Esophagus muscularis mucosa (tissue), 4 donors: ENCODE measurements at regions not wholly inside any gene's neighbourhood (a gene's known extent, or its start where the extent isn't known, plus 50 kb on each side); places are given as distances from the start of the nearest gene placed in this dataset.

Experiments
- DNase-seq: peaks from one replicate; pipeline ENCODE4 v3.0.0-alpha.2; 2017; ENCODE audit errors: extremely low spot score
- H3K27ac ChIP-seq, 4 donors: fragments of 200-600 bp; sonication (generic); replicated peaks in 1 of 4; 1 replicate in 3 of 4; 2 replicates in 1 of 4; pipeline ENCODE4 v1.5.1; 2016 to 2019; ENCODE audit warnings: mild to moderate bottlenecking in 1 of 4
- H3K27me3 ChIP-seq, 4 donors: fragments of 200-600 bp; sonication (generic); one replicate each; pipeline versions ENCODE4 v1.5.1 to v1.6.0; 2016 to 2019
- H3K36me3 ChIP-seq, 4 donors: fragments of 200-600 bp; sonication (generic); one replicate each; pipeline ENCODE4 v1.5.1; 2016 to 2019
- H3K4me1 ChIP-seq, 4 donors: fragments of 200-600 bp; sonication (generic); one replicate each; pipeline ENCODE4 v1.5.1; 2016 to 2019
- H3K4me3 ChIP-seq, 4 donors: fragments of 200-600 bp; sonication (generic); 1 replicate in 2 of 4; 2 replicates in 2 of 4; pipeline ENCODE4 v1.5.1; 2016 to 2019; ENCODE audit warnings: mild to moderate bottlenecking in 4 of 4, moderate library complexity in 1 of 4
- H3K9me3 ChIP-seq, 4 donors: fragments of 200-600 bp; sonication (generic); 1 replicate in 3 of 4; 2 replicates in 1 of 4; pipeline ENCODE4 v1.5.1; 2016 to 2019
- CTCF ChIP-seq, 3 experiments: fragments of 200-600 bp in 2 of 3; fragments of 450-650 bp in 1 of 3; sonication (generic) in 2 of 3; IDR thresholded peaks; one replicate each; pipeline ENCODE4 v1.5.1; 2017 to 2019; ENCODE audit warnings: antibody characterized with exemption in 3 of 3, mild to moderate bottlenecking in 2 of 3, moderate library complexity in 1 of 3
- EP300 ChIP-seq: sonication (generic); formaldehyde crosslinking; IDR thresholded peaks from one replicate; pipeline ENCODE4 v1.6.1; 2017; ENCODE audit warnings: antibody characterized with exemption
- POLR2A ChIP-seq: fragments of 450-650 bp; IDR thresholded peaks from one replicate; pipeline ENCODE4 v1.6.1; 2017; ENCODE audit warnings: antibody characterized with exemption, moderate library complexity, mild to moderate bottlenecking, low read depth
- POLR2AphosphoS5 ChIP-seq, 2 donors: sonication (generic); formaldehyde crosslinking; IDR thresholded peaks; one replicate each; pipeline ENCODE4 v1.6.1; 2017; ENCODE audit warnings: antibody characterized with exemption in 2 of 2
- WGBS: methylation state at CpG from one replicate; pipeline ENCODE4 v1.1.5; 2018; 5-methylcytosine and 5-hydroxymethylcytosine counted together
- intact Hi-C: fragments of 100-400 bp; cut with DNase I; formaldehyde crosslinking; loops from one replicate; pipeline ENCODE4 v1.15.1; 2023

DNA sequence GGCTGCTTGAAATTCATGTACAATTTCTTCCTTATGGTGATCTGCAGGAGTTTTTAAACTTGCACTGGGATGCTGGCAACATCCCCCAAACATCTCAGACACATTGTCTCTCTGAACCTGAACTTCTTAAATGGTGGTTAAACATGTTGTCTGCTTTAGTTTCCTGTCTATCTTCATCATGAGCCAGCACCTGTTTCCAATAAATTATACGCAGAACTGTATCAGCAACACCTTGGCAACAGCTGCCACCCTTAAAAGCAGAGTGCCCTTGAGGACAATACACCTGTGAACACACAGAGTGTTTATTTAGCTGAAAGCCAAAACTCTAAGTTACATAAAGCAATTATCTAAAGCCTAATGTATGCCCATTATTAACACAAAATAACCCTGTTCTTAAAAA, 242.9 kb downstream of the WNT5A start:
- H3K4me1 ChIP-seq = no peaks in the 10 kb centered on the region
- H3K36me3 ChIP-seq = no peaks in the 10 kb centered on the region
- H3K9me3 ChIP-seq = no peaks in the 10 kb centered on the region
- peak; percentile 62 for DNase-seq
- H3K27me3 ChIP-seq = no peaks in the 10 kb centered on the region
- WGBS = 84% methylated on average over 1 of the region's 1 CpG
- intact Hi-C loops = no loop called here
- H3K4me3 ChIP-seq = no peak overlapping the region
- TF ChIP-seq EP300 (no peak), POLR2AphosphoS5 (IDR thresholded peaks at IDR 0.05) (no peak)
- no peak overlapping the region for H3K27ac ChIP-seq

GRCh38 chr3:55243678-55244077, 243.4 kb downstream of the WNT5A start:
- TF ChIP-seq POLR2A = no peak
- no peak for TF ChIP-seq POLR2AphosphoS5 (IDR thresholded peaks at IDR 0.05)
- TF ChIP-seq CTCF (IDR thresholded peaks at IDR 0.05) = no peak
- TF ChIP-seq EP300 = no peak
- Histone ChIP-seq H3K27me3 (no peaks in the 10 kb centered on the region), H3K9me3 (no peaks in the 10 kb centered on the region), H3K4me1 (no peaks in the 10 kb centered on the region), H3K27ac (no peak overlapping the region), H3K4me3 (no peak overlapping the region), H3K36me3 (no peaks in the 10 kb centered on the region)
- intact Hi-C loops = no loop called here
- WGBS = 75% methylated on average over 9 of the region's 9 CpGs
- DNase-seq = peak; percentile 37

- 71% methylated on average over 4 of the region's 4 CpGs for WGBS
- H3K27me3 ChIP-seq = no peaks in the 10 kb centered on the region
- H3K36me3 ChIP-seq = no peaks in the 10 kb centered on the region
- H3K27ac ChIP-seq = no peak overlapping the region
- TF ChIP-seq POLR2A = no peak
- TF ChIP-seq EP300 = no peak
- TF ChIP-seq POLR2AphosphoS5 (IDR thresholded peaks at IDR 0.05) = no peak
- TF ChIP-seq CTCF (IDR thresholded peaks at IDR 0.05) = no peak
- no peak for DNase-seq
- H3K4me1 ChIP-seq = no peaks in the 10 kb centered on the region
- no peaks in the 10 kb centered on the region for H3K9me3 ChIP-seq
- intact Hi-C loops = no loop called here
- no peak overlapping the region for H3K4me3 ChIP-seq
Observed at GRCh38 chr3:55242921-55243320, 244.2 kb downstream of the WNT5A start.

GRCh38 chr3:55241098-55241497, 246.0 kb downstream of the WNT5A start:
- H3K4me1 ChIP-seq = no peaks in the 10 kb centered on the region
- TF ChIP-seq EP300 = no peak
- TF ChIP-seq POLR2AphosphoS5 (IDR thresholded peaks at IDR 0.05) = no peak
- TF ChIP-seq POLR2A = no peak
- no peak for TF ChIP-seq CTCF (IDR thresholded peaks at IDR 0.05)
- H3K4me3 ChIP-seq = no peak overlapping the region
- no peaks in the 10 kb centered on the region for H3K9me3 ChIP-seq
- intact Hi-C loops = no loop called here
- no peak for DNase-seq
- H3K36me3 ChIP-seq = no peaks in the 10 kb centered on the region
- H3K27ac ChIP-seq = no peak overlapping the region
- 90% methylated on average over 3 of the region's 3 CpGs for WGBS
- H3K27me3 ChIP-seq = no peaks in the 10 kb centered on the region

DNA sequence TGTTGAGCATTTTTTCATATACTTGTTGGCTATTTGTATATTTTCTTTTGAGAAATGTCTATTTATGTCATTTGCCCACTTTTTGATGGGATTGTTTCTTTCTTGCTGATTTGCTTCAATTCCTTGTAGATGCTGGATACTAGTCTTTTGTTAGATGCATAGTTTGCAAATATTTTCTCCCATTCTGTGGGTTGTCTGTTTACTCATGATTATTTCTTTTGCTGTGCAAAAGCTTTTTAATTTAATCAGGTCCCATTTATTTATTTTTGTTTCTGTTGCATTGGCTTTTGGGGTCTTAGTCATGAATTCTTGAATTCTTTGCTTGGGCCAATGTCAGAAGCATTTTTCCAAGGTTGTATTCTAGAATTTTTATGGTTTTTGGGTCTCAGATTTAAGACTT, 251.7 kb downstream of the WNT5A start:
- H3K27ac ChIP-seq = no peak overlapping the region
- no peaks in the 10 kb centered on the region for H3K9me3 ChIP-seq
- TF ChIP-seq POLR2AphosphoS5 (IDR thresholded peaks at IDR 0.05) (no peak), POLR2A (no peak)
- DNase-seq = no peak
- no peaks in the 10 kb centered on the region for H3K27me3 ChIP-seq
- no peak overlapping the region for H3K4me3 ChIP-seq
- intact Hi-C loops = no loop called here
- H3K36me3 ChIP-seq = no peaks in the 10 kb centered on the region
- H3K4me1 ChIP-seq = no peaks in the 10 kb centered on the region

- TF ChIP-seq POLR2AphosphoS5 (IDR thresholded peaks at IDR 0.05) = no peak
- TF ChIP-seq POLR2A = no peak
- TF ChIP-seq EP300 = no peak
- TF ChIP-seq CTCF (IDR thresholded peaks at IDR 0.05) = no peak
- no peaks in the 10 kb centered on the region for H3K9me3 ChIP-seq
- H3K36me3 ChIP-seq = no peaks in the 10 kb centered on the region
- no peaks in the 10 kb centered on the region for H3K4me1 ChIP-seq
- no peak overlapping the region for H3K27ac ChIP-seq
- H3K4me3 ChIP-seq = no peak overlapping the region
- DNase-seq = no peak
- 87% methylated on average over 5 of the region's 5 CpGs for WGBS
- no peaks in the 10 kb centered on the region for H3K27me3 ChIP-seq
- intact Hi-C loops = no loop called here
Observed at GRCh38 chr3:55226696-55227095, 260.4 kb downstream of the WNT5A start.
